Activated gamma-delta T cell treated with anti-CD3 and anti-CD28 coated beads, Interleukin-2, amount 50 U/mL, for 16 hours (primary cell): ENCODE measurements at regions not wholly inside any gene's neighbourhood (a gene's known extent, or its start where the extent isn't known, plus 50 kb on each side); places are given as distances from the start of the nearest gene placed in this dataset.
"Not testable (repeated sequence)": the region's sequence is repeated elsewhere in the genome, so short reads cannot be mapped to it uniquely, and the experiment has no call there.

Source experiments
- DNase-seq: peaks from one replicate; pipeline ENCODE4 v3.0.0-alpha.2; 2020; ENCODE audit warnings: low read depth

- no peak for DNase-seq
Measured at GRCh38 chr10:30531751-30532530, 97.6 kb downstream of the LYZL2 start.

DNA sequence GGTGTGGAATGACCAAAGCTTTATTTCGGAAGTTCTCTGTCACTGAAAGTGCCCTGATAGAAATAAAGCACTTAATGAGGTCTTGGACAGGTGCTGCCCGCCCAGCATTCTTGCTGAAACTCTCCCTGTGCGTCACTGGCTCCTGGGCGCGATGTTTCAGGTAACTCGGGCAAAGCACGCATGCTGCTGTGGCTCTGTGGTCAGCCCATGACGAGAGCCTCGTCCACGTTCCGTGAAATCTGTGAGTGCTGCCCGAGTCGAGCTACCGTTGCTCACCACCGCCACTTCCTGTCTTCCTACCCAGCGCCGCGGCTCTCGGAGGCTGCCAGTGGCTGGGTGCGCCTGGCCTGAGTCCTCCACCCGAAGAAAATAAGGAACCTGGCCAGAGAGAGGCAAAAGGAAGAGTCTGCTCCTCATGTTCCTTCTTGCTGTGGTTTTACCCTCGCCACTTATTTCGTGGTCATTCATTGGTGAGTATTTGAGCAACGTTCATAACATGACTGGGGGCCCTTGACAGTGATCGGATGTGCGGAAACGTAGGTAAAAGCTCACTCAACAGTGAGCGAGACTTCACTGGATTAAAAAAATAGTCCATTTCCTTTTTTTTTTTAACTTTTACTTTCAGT lies 95.5 kb downstream of the MAP3K8 start:
- peak; percentile 62 for DNase-seq

DNA sequence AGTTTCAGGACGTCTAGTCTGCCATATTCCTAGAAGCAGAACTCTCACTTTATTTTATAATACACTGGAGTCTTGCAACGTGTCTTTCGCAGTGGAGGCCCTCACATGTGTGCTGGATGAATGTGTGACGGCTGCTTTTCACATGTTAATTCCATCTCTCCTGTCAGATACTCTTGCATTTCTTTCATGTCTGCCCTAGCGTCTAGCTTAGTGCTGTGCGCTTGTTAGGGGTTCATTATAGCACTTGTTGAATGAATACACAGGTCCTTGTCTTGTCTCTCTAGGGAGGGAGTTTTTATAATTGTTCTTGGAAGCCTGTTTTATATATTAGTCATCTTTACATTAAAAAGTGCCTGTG lies 94.4 kb downstream of the MAP3K8 start:
- DNase-seq, result no peak

- DNase-seq, result no peak
Measured at GRCh38 chr10:30527623-30528428, 93.8 kb downstream of the MAP3K8 start.

- not testable (repeated sequence) for DNase-seq
Measured at GRCh38 chr10:30522661-30523078, 88.7 kb downstream of the MAP3K8 start.

GRCh38 chr10:30518907-30519306 lies 84.9 kb downstream of the MAP3K8 start:
- DNase-seq, result no peak
